ENCODE measurements at regions not wholly inside any gene's neighbourhood (a gene's known extent, or its start where the extent isn't known, plus 50 kb on each side); places are given as distances from the start of the nearest gene placed in this dataset.

- Histone ChIP-seq H3K4me3 (ENCODE audit: low read depth in 1 of 2, low read length in 1 of 2) (no peak overlapping the region), H3K4me1 (ENCODE audit: control insufficient read depth in 1 of 2, insufficient read depth in 1 of 2, low read depth in 1 of 2, low read length in 1 of 2) (no peaks in the 10 kb centered on the region), H3K36me3 (no peaks in the 10 kb centered on the region), H3K9me3 (no peaks in the 10 kb centered on the region), H3K27ac (no peak overlapping the region), H3K27me3 (peaks cover 27% of the 10 kb centered on the region)
- TF ChIP-seq CTCF (IDR thresholded peaks at IDR 0.05), result no peak
These were observed 219.7 kb upstream of the LINGO1 start for GRCh38 chr15:77852241-77853007.

GRCh38 chr15:77851691-77852090 lies 219.0 kb upstream of the LINGO1 start:
- no peak overlapping the region for H3K27ac ChIP-seq
- H3K9me3 ChIP-seq, result no peaks in the 10 kb centered on the region
- H3K36me3 ChIP-seq, result no peaks in the 10 kb centered on the region
- H3K4me3 ChIP-seq (ENCODE audit: low read depth in 1 of 2, low read length in 1 of 2), result no peak overlapping the region
- H3K4me1 ChIP-seq (ENCODE audit: control insufficient read depth in 1 of 2, insufficient read depth in 1 of 2, low read depth in 1 of 2, low read length in 1 of 2), result no peaks in the 10 kb centered on the region
- no peak for TF ChIP-seq CTCF (IDR thresholded peaks at IDR 0.05)
- H3K27me3 ChIP-seq, result peaks cover 34% of the 10 kb centered on the region

GRCh38 chr15:77851086-77851485 lies 218.4 kb upstream of the LINGO1 start:
- Histone ChIP-seq H3K9me3 (no peaks in the 10 kb centered on the region), H3K4me3 (ENCODE audit: low read depth in 1 of 2, low read length in 1 of 2) (no peak overlapping the region), H3K36me3 (no peaks in the 10 kb centered on the region), H3K4me1 (ENCODE audit: control insufficient read depth in 1 of 2, insufficient read depth in 1 of 2, low read depth in 1 of 2, low read length in 1 of 2) (no peaks in the 10 kb centered on the region), H3K27me3 (peaks cover 40% of the 10 kb centered on the region), H3K27ac (no peak overlapping the region)
- TF ChIP-seq CTCF (IDR thresholded peaks at IDR 0.05), result no peak

- TF ChIP-seq CTCF (IDR thresholded peaks at IDR 0.05), result no peak
These were observed 214.3 kb upstream of the LINGO1 start for GRCh38 chr15:77846986-77847385.

GRCh38 chr15:77846360-77846759 lies 213.6 kb upstream of the LINGO1 start:
- no peaks in the 10 kb centered on the region for H3K4me1 ChIP-seq (ENCODE audit: control insufficient read depth in 1 of 2, insufficient read depth in 1 of 2, low read depth in 1 of 2, low read length in 1 of 2)
- H3K27me3 ChIP-seq, result peaks cover 27% of the 10 kb centered on the region
- TF ChIP-seq CTCF (IDR thresholded peaks at IDR 0.05), result no peak
- no peaks in the 10 kb centered on the region for H3K9me3 ChIP-seq
- no peak overlapping the region for H3K27ac ChIP-seq
- no peaks in the 10 kb centered on the region for H3K36me3 ChIP-seq
- H3K4me3 ChIP-seq (ENCODE audit: low read depth in 1 of 2, low read length in 1 of 2), result no peak overlapping the region

More at GRCh38 chr15:77846986-77847385, 214.3 kb upstream of the LINGO1 start:
- no peak overlapping the region for H3K27ac ChIP-seq
- H3K4me3 ChIP-seq (ENCODE audit: low read depth in 1 of 2, low read length in 1 of 2), result no peak overlapping the region
- H3K4me1 ChIP-seq (ENCODE audit: control insufficient read depth in 1 of 2, insufficient read depth in 1 of 2, low read depth in 1 of 2, low read length in 1 of 2), result no peaks in the 10 kb centered on the region
- H3K9me3 ChIP-seq, result no peaks in the 10 kb centered on the region
- H3K27me3 ChIP-seq, result peaks cover 25% of the 10 kb centered on the region
- no peaks in the 10 kb centered on the region for H3K36me3 ChIP-seq

Data from neutrophil (primary cell).